MM.1S (cell line): ENCODE measurements at regions not wholly inside any gene's neighbourhood (a gene's known extent, or its start where the extent isn't known, plus 50 kb on each side); places are given as distances from the start of the nearest gene placed in this dataset.

Experiments
- EZH2 ChIP-seq: fragments of 300-600 bp; sonication (generic); optimal IDR thresholded peaks from 2 replicates; pipeline ENCODE3; 2017; ENCODE audit warnings: low read depth, mild to moderate bottlenecking, antibody characterized with exemption, low read length, mixed read lengths
- EZH2phosphoT487 ChIP-seq: fragments of 300-600 bp; sonication (generic); IDR thresholded peaks from 2 replicates; pipeline ENCODE4 v1.6.1; 2018; ENCODE audit warnings: antibody characterized with exemption, low read length
- TF ChIP-seq, protein P1 (sequence below): fragments of 300-600 bp; sonication (generic); IDR thresholded peaks from 2 replicates; pipeline ENCODE4 v1.5.1; 2016; ENCODE audit warnings: antibody characterized with exemption, low read length, mixed read lengths

DNA sequence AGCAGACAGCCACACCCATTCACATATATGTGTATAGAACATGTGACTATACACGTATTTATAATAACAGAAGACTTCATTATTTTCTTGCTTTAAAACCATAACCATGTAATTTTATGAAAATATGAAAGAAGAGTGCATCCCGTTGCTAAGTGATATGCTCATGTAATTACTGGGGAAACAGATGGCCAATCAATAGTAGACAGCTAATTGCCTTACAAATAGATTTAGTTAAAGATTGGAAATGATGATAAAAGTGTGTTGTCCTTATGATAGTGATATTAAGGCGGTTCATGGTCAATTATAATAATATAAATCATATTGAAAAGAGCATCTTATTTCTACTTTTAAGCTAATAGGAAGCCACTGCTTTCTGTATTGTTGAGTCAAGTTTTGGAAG lies 95.9 kb downstream of the RFC3 start:
- TF ChIP-seq, protein P1, sequence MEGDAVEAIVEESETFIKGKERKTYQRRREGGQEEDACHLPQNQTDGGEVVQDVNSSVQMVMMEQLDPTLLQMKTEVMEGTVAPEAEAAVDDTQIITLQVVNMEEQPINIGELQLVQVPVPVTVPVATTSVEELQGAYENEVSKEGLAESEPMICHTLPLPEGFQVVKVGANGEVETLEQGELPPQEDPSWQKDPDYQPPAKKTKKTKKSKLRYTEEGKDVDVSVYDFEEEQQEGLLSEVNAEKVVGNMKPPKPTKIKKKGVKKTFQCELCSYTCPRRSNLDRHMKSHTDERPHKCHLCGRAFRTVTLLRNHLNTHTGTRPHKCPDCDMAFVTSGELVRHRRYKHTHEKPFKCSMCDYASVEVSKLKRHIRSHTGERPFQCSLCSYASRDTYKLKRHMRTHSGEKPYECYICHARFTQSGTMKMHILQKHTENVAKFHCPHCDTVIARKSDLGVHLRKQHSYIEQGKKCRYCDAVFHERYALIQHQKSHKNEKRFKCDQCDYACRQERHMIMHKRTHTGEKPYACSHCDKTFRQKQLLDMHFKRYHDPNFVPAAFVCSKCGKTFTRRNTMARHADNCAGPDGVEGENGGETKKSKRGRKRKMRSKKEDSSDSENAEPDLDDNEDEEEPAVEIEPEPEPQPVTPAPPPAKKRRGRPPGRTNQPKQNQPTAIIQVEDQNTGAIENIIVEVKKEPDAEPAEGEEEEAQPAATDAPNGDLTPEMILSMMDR = no peak
- no peak for TF ChIP-seq EZH2
- no peak for TF ChIP-seq EZH2phosphoT487
